HG02610 (cell line): ENCODE measurements at regions not wholly inside any gene's neighbourhood (a gene's known extent, or its start where the extent isn't known, plus 50 kb on each side); places are given as distances from the start of the nearest gene placed in this dataset.

Experiments
- ATAC-seq: cut with Tn5 transposase; IDR thresholded peaks from one replicate; pipeline ENCODE4 v1.9.1; 2021; ENCODE audit warnings: mild to moderate bottlenecking, moderate library complexity; ENCODE audit not compliant: unreplicated experiment

DNA sequence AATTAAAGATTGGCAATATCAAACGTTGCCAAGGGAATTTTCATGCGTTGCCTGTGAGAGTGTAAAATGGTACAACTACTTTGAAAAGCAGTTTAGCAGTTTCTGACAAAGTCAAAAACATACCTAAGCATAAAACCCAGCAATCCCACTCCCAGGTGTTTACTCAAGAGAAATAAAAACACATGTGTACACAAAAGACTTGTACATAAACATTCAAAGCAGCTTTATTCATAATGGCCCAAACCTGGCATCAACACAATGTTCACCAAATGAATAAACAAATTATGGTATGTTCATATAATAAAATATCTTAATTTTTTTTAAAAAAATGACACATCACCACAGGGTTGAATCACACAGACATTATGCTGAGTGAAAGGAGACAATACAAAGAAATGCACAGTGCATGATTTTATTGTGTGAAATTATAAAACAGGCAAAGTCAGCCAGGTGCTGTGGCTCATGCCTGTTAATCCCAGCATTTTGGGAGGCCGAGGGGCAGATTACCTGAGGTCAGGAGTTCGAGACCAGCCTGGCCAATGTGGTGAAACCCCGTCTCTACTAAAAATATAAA, 240.4 kb upstream of the MARCKS start:
- ATAC-seq = no peak

- no peak for ATAC-seq
These were observed 238.1 kb upstream of the MARCKS start for GRCh38 chr6:113619077-113619476.

DNA sequence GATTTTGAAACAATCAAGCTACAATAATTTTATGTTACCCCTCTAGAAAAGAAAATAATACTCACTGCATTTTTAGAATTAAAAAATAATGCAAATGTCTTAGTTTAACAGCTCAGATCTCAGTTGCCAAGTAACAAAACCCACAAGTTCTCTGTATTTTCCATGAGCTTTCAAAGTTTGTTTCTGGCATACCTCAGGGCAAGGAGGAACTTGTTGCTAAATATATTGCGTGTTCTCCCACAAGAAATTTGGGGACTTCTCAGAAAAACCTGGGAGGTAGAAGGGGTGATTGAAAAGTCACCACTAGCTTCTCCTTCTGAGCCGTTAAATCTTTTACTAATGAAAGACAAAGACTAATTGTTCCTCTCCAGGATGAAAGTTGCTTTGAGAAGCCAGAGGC, 236.8 kb upstream of the MARCKS start:
- ATAC-seq = no peak

DNA sequence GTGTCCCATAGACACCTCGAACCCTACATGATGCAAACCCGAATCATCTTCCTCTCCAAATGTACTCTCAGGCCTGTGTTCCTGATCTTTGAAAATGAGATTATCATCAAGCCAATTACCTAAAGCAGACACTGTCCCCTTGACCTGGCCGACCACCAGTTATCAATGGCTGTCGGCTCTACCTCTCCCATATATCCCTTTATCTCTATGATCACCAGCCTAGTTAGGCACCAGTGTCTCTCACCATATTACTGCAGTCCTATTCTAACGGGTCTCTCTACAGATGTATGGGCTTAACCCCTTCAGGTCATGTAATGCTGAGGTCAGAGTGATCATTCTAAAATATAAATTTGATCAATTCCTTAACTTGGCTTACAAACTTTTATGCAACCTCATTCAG, 234.9 kb upstream of the MARCKS start:
- no peak for ATAC-seq

GRCh38 chr6:113623129-113623528, 234.0 kb upstream of the MARCKS start:
- peak; percentile 18 for ATAC-seq

DNA sequence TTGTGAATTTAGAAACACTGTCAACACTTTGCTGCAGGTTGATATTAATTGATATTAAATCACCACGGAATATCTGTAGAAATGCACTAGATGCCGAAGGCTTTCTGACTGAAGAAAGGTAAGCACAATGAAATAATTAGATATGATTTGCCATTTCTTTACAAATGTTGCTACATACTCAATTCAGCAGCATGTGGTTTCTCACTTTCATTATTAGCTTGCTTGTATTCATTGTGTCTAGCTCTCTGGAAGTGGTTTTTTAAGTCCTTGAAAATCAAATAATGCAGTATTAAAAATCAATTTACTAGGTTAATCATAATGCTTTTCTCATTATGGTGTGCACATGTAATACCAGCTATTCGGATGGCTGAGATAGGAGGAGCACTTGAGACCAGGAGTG, 231.3 kb upstream of the MARCKS start:
- peak; percentile 38 for ATAC-seq

DNA sequence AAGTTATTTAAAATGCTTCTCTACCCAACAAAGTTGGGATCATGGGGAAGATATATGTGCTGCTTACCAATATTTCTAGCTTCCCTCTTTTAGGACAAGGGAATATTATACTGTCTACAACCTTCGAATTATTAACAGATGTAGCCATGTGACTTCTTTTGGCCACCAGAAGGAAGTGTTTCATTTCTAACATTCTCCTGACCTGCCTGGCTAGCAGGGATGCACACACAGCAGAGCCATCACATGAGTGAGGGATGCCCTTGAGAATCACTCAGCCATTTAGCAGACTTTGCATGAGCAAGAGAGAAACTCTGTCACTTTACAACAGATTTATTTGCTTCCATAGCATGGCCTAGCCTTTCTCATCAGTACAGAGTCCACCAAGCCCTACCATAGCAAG, 230.7 kb upstream of the MARCKS start:
- ATAC-seq = peak; percentile 23

GRCh38 chr6:113627480-113627879, 229.7 kb upstream of the MARCKS start:
- peak; percentile 13 for ATAC-seq

GRCh38 chr6:113629256-113629655, 227.9 kb upstream of the MARCKS start:
- no peak for ATAC-seq

DNA sequence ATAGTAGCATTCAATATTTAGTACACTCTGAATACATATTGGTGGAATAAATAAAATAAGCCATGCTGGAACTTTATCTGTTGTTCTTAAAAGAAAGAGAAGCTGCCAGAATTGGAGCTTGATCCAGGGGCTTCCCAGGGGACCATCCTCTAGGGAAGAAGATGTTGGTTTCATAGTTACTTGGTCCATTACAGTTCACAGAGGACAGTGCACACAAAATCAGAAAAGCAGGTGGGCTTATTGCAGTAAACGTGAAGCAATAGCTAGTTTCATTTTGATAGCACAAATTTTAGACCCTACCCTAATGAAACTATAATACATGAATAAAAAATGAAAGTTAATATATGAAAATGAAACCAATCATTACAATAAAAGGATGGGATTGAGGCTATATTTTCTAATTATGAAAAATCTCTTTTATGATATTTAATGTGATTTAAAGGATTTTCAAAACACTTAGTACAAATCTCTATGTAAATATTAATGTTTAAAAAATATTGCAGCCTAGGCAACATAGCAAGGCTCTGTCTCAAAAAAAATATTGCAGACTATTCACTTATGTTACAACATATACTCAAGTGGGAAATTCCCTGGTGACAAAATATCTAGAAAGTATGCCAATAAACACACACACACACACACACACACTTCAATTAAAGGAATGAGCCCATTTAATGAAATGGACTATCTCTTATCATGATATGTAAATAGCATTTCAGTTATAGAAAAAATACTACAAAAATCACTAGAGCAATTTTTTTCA, 227.0 kb upstream of the MARCKS start:
- no peak for ATAC-seq

- peak; percentile 49 for ATAC-seq
These were observed 226.2 kb upstream of the MARCKS start for GRCh38 chr6:113630738-113631535.

GRCh38 chr6:113631666-113632065, 225.5 kb upstream of the MARCKS start:
- no peak for ATAC-seq

- ATAC-seq = peak; percentile 32
These were observed 224.8 kb upstream of the MARCKS start for GRCh38 chr6:113632220-113632864.

DNA sequence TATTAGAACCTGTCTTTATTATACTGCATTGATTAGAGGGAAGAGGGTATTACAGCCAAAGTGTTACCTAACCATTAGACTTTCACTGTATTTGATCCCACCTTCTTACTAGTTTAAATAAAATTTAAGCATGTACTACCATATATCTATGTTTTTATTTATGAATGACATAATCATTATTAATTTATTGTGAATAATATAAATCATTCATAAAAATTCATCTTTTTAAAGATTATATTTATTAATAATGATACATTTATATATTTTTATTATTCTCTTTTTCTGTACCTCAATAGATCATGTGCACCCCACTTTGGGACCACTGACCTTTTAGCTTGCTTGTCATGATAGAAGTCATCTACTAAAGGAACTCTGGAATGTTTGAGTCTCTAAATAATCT, 223.5 kb upstream of the MARCKS start:
- no peak for ATAC-seq

DNA sequence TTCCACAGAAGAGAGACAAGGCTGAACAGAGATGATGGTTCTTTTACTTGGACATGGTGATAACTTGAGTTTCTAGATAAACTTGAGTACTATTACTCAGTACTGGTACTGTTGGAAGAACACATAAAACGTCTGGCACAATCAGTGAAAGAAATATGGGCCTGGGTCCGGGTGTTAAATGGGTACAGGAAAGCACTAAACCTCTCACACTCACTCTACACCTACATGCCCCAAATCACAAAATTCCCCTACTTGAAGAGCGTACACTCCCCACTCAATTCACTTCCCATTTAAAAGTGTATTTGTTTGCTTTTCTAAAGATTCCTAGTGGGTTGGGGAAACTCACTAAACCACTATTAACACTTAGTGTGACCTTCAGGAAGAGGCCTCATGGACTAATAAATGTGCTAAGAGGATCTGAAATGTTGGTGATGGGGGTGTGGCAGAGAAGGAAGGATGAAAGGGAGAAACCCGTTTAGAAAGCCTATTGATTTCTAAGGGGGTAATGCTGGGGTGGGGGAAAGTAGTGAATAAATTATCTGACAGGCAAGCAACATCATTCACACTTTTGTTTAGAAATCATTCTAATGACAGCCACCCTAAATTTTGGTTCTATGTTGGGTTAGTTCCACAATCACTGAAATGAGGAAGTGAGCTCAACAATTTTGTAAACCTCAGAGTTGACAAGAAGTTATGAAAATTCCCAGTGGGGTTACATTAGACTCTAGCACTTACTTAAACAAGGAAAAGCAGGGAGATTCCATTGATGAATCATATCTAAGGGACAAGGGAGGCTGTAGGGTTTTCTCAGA, 222.6 kb upstream of the MARCKS start:
- ATAC-seq = peak; percentile 23

- ATAC-seq = no peak
These were observed 221.7 kb upstream of the MARCKS start for GRCh38 chr6:113635222-113635986.

GRCh38 chr6:113636357-113636824, 220.8 kb upstream of the MARCKS start:
- ATAC-seq = no peak

GRCh38 chr6:113640051-113640450, 217.1 kb upstream of the MARCKS start:
- no peak for ATAC-seq

GRCh38 chr6:113642001-113642713, 215.0 kb upstream of the MARCKS start:
- ATAC-seq = no peak
